SK-N-MC (cell line): ENCODE measurements at regions not wholly inside any gene's neighbourhood (a gene's known extent, or its start where the extent isn't known, plus 50 kb on each side); places are given as distances from the start of the nearest gene placed in this dataset.

Experiments
- EZH2 ChIP-seq: fragments of 200-600 bp; sonication (generic); IDR thresholded peaks from one replicate; pipeline ENCODE4 v1.6.1; 2017; ENCODE audit warnings: antibody characterized with exemption
- POLR2AphosphoS5 ChIP-seq: IDR thresholded peaks from 2 replicates; pipeline ENCODE4 v1.6.1; 2012; ENCODE audit warnings: mild to moderate bottlenecking, low read depth, low read length, borderline replicate concordance

- no peak for TF ChIP-seq EZH2
- no peak for TF ChIP-seq POLR2AphosphoS5
These were observed 181.9 kb downstream of the NUAK1 start for GRCh38 chr12:105956662-105957457.
